Panc1 (cell line): ENCODE measurements at regions not wholly inside any gene's neighbourhood (a gene's known extent, or its start where the extent isn't known, plus 50 kb on each side); places are given as distances from the start of the nearest gene placed in this dataset.
"Not testable (repeated sequence)": the region's sequence is repeated elsewhere in the genome, so short reads cannot be mapped to it uniquely, and the experiment has no call there.

ENCODE experiments used
- ATAC-seq: fragments of 200-7000 bp; cut with Tn5 transposase; 2 replicates; pipeline ENCODE4 v1.9.1; 2020; ENCODE audit warnings: mild to moderate bottlenecking, moderate library complexity
- BruUV-seq: library from RNA; stranded (reverse); fragments of 400-500 nt; replicated peaks from 2 replicates; lab custom pipeline; 2021; lab: Mats Ljungman, UMichigan
- CTCF ChIA-PET: fragments of 300-600 bp; sonication (Branson Sonifier 250); formaldehyde crosslinking; loops from one replicate; lab custom pipeline; 2022; ENCODE audit warnings: antibody characterized with exemption; lab: Charles Lee
- POLR2A ChIA-PET: fragments of 300-600 bp; sonication (Branson Sonifier 250); formaldehyde crosslinking; loops from one replicate; lab custom pipeline; 2022; ENCODE audit warnings: antibody characterized with exemption; lab: Charles Lee
- DNase-seq: peaks from one replicate; pipeline ENCODE4 v3.0.0-alpha.2; 2010; ENCODE audit warnings: low read depth, low spot score
- H3K27ac ChIP-seq: 2 replicates; pipeline ENCODE4 v1.5.1; 2011; ENCODE audit warnings: mild to moderate bottlenecking, low read length, inconsistent platforms
- H3K27me3 ChIP-seq: fragments of 200-500 bp; sonication (Bioruptor generic); 2 replicates; pipeline ENCODE4 v1.6.0; 2014; ENCODE audit warnings: low read length, inconsistent platforms; ENCODE audit not compliant: control insufficient read depth, insufficient read depth
- H3K36me3 ChIP-seq: fragments of 200-500 bp; sonication (Bioruptor generic); 2 replicates; pipeline ENCODE4 v1.5.1; 2014; ENCODE audit warnings: inconsistent platforms, mild to moderate bottlenecking, low read length, moderate library complexity; ENCODE audit not compliant: control insufficient read depth, insufficient read depth
- H3K4me1 ChIP-seq: 2 replicates; pipeline ENCODE4 v1.5.1; 2011; ENCODE audit warnings: inconsistent platforms, mild to moderate bottlenecking, low read length, moderate library complexity; ENCODE audit not compliant: control insufficient read depth, insufficient read depth
- H3K4me3 ChIP-seq, 2 experiments: 2 replicates each; pipeline ENCODE4 v1.5.1; 2011 to 2012; ENCODE audit warnings: low read depth in 2 of 2, low read length in 2 of 2, mild to moderate bottlenecking in 2 of 2, inconsistent platforms in 1 of 2, moderate library complexity in 1 of 2
- H3K9me3 ChIP-seq: fragments of 200-500 bp; sonication (Bioruptor generic); 2 replicates; pipeline ENCODE4 v1.5.1; 2014; ENCODE audit warnings: low read depth, mild to moderate bottlenecking, inconsistent platforms, low read length, moderate library complexity; ENCODE audit not compliant: control insufficient read depth, insufficient read depth
- CTCF ChIP-seq: fragments of 450-650 bp; IDR thresholded peaks from 2 replicates; pipeline ENCODE4 v1.5.1; 2017; ENCODE audit warnings: mild to moderate bottlenecking
- POLR2AphosphoS5 ChIP-seq: IDR thresholded peaks from 2 replicates; pipeline ENCODE4 v1.6.1; 2012; ENCODE audit warnings: mild to moderate bottlenecking, low read depth, low read length, moderate library complexity
- REST ChIP-seq, 2 experiments: IDR thresholded peaks; 2 replicates each; pipeline ENCODE4 v1.6.1; 2011 to 2012; ENCODE audit warnings: low read depth in 2 of 2, control low read depth in 1 of 2, low read length in 1 of 2, mild to moderate bottlenecking in 1 of 2, moderate library complexity in 1 of 2; ENCODE audit not compliant: insufficient read depth in 1 of 2
- SIN3A ChIP-seq: IDR thresholded peaks from 2 replicates; pipeline ENCODE4 v1.6.1; 2012; ENCODE audit warnings: low read depth, mild to moderate bottlenecking, low read length, moderate library complexity, borderline replicate concordance; ENCODE audit not compliant: insufficient read depth
- TCF7L2 ChIP-seq: IDR thresholded peaks from 2 replicates; pipeline ENCODE4 v1.6.1; 2011; ENCODE audit warnings: mild to moderate bottlenecking, low read depth, low read length, inconsistent platforms
- in situ Hi-C: cut with HindIII; loops from 2 replicates; pipeline ENCODE4 v1.10.0; 2016; ENCODE audit warnings: low sequenced_read_pairs, low pct_unique_long_range_greater_than_20kb
- intact Hi-C: fragments of 100-400 bp; cut with micrococcal nuclease; formaldehyde crosslinking; loops from one replicate; pipeline ENCODE4 v1.10.0; 2022; ENCODE audit not compliant: unreplicated experiment

- ChIA-PET CTCF (interaction anchor here (0.6 to 1.8 kb wide), 3 partner anchors 10 to 552 kb away, joined by 3 to 7 read pairs (median 5); no protein-coding TSS in a partner anchor), POLR2A (no interaction called here)
- DNase-seq (peak; percentile 30), ATAC-seq (0 out of 2 replicates have a peak, but pooled peaks have one; percentile 60)
- Histone ChIP-seq H3K27ac (no peak overlapping the region), H3K36me3 (no peaks in the 10 kb centered on the region), H3K9me3 (peaks cover 7% of the 10 kb centered on the region; the same call in 1 of the 2 replicates), H3K4me1 (no peaks in the 10 kb centered on the region), H3K27me3 (peaks cover 24% of the 10 kb centered on the region), H3K4me3 (no peak overlapping the region)
- BruUV-seq, result no TSS peak
- TF ChIP-seq REST (IDR thresholded peaks at IDR 0.05; ENCODE audit: insufficient read depth in 1 of 2, low read depth in 2 of 2, low read length in 1 of 2) (no peak), CTCF (peak; percentile 79; the same call in 1 of the 2 replicates)
- in situ Hi-C loops (no loop called here), intact Hi-C loops (loop anchor here (10.0 kb wide), 1 partner anchor 310 kb away; no protein-coding TSS in a partner anchor)
Observed at GRCh38 chr10:78664929-78665553, 403.7 kb upstream of the ZMIZ1 start.

GRCh38 chr10:78672918-78673317, 395.8 kb upstream of the ZMIZ1 start:
- Histone ChIP-seq H3K4me3 (no peak overlapping the region), H3K36me3 (no peaks in the 10 kb centered on the region), H3K9me3 (no peaks in the 10 kb centered on the region), H3K27me3 (peaks cover 7% of the 10 kb centered on the region), H3K4me1 (no peaks in the 10 kb centered on the region), H3K27ac (no peak overlapping the region)
- intact Hi-C loops (no loop called here), in situ Hi-C loops (no loop called here)
- no peak for DNase-seq
- TF ChIP-seq SIN3A, result no peak
- no peak for TF ChIP-seq TCF7L2
- no peak for TF ChIP-seq POLR2AphosphoS5
- no peak for TF ChIP-seq REST (IDR thresholded peaks at IDR 0.05; ENCODE audit: insufficient read depth in 1 of 2, low read depth in 2 of 2, low read length in 1 of 2)
- TF ChIP-seq CTCF, result no peak
- no peak; the same call in 1 of the 2 replicates for ATAC-seq
- CTCF ChIA-PET, result interaction anchor here (0.6 kb wide), 1 partner anchor 298 kb away, joined by 3 read pairs; no protein-coding TSS in a partner anchor
- BruUV-seq, result no TSS peak
- POLR2A ChIA-PET, result no interaction called here

- BruUV-seq, in situ Hi-C loops, ATAC-seq, CTCF ChIA-PET, H3K27ac ChIP-seq, intact Hi-C loops, H3K36me3 ChIP-seq, H3K9me3 ChIP-seq, H3K4me3 ChIP-seq, H3K4me1 ChIP-seq, H3K27me3 ChIP-seq, POLR2A ChIA-PET, DNase-seq: not testable (repeated sequence)
Observed at GRCh38 chr10:78681141-78681540, 387.6 kb upstream of the ZMIZ1 start.
